NCI-H82 (cell line): ENCODE measurements at regions not wholly inside any gene's neighbourhood (a gene's known extent, or its start where the extent isn't known, plus 50 kb on each side); places are given as distances from the start of the nearest gene placed in this dataset.
A peak's percentile ranks its signal among the peaks of the same experiment; 100 is the strongest.

Experiments
- DNase-seq: peaks from one replicate; lab custom pipeline; 2025; lab: John Stamatoyannopoulos, UW

DNA sequence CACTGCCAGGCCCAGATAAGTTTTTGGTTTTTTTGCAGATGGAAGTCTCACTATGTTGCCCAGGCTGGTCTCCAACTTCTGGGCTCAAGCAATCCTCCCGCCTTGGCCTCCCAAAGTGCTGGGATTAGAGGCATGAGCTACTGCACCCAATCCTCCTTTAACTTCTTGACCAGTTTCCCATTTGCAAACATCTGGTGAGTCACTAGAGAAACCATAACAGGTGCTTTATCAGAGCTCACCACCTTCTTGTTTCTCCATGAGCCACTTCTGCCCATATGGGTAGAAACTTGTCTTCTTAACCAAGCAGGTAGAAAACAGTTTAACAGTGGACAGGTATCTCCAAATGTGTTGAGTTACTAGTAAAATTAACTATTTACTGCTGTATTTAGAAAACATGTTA is 128.4 kb upstream of the AP1S2 start:
- no peak for DNase-seq

DNA sequence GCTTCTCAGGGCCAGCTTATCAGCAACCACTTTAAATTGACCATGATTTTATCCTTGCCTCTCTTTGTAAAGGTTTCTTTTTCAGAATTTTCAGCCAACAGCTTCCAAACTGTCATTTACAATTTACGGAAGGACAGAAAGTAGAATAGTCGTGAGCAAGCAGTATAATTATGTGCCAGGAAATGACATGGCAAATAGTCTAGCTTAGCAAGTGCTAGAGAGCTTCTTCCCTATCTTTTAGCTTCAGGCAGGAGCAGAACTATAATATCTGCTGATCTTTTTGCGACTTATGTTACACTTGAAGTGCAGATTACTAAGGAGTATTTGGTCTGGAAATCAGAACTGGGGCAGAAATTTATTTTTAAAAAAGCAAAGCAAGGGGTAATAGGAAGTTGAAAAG is 123.0 kb upstream of the AP1S2 start:
- DNase-seq: no peak

DNA sequence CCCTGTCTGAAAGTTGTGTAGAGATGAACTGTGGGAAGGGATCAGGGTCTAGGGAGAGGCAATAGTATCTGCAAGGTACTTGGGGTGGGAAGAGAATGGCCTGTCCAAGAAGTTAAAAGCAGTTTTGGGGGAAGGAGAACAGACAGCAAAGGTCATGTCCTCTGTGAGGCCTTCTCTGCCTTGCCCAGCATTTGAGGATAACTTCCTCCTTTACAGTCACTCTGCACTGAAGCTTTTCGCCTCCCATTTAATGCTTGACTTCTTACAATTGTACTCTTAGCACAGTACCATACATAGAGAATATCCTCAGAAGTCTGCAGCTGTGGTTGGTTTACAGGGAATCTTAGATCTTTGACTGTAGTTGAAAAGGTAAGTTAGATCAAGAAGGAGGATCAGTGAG is 121.8 kb upstream of the AP1S2 start:
- DNase-seq: no peak

DNA sequence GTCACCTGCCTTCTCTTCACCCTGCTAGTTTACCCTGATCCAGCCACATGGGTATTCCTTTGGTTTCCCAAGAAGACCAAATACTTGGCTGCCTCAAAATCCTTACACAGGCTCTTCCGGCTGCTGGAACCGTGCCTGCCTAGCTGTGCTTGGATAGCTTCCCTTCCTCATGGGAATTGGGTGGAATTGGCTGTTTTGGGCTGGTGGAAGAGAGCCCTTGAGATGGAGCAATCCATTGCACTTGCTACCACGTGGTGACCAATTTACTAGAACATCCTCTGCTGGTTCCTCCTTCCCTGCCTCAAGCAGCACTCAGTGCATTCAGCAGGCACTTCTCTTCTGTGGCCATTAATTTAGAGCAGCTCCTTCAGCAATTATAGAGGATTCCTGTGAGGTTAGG is 119.3 kb upstream of the AP1S2 start:
- DNase-seq: no peak

DNA sequence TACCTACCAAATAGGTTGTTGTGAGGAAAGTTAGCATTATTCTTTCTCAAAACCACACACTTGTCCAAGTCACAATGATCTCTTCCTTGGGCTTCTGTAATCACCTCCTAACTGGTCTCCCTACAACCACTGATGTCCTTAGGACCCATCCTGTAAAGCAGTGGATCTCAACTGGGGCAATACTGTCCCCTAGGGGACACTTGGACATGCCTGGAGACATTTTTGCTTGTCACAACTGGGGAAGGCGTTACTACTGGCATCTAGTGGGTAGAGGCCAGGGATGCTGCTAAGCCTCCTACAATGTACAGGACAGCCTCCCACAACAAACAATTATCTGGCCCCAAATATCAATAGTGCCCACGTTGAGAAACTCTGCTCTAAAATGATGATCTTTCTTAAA is 118.7 kb upstream of the AP1S2 start:
- peak; percentile 51 for DNase-seq

DNA sequence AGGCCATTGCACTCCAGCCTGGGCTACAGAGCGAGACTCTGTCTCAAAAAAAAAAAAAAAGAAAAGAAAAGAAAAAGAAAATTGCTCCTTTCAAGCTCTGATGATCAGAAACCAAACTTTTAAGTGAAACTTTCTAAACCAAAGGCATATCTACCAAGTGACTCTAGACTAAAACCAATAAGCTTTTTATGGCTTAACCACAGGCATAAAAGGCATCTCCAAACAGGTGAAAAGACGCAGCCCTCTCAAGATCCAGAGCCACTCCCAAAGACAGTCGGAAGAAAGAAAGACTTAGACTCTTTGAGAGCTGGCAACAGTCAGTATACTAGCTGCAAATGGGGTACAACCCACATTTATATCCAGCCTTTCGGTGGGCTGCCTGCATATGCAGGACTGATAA is 117.1 kb upstream of the AP1S2 start:
- no peak for DNase-seq

DNA sequence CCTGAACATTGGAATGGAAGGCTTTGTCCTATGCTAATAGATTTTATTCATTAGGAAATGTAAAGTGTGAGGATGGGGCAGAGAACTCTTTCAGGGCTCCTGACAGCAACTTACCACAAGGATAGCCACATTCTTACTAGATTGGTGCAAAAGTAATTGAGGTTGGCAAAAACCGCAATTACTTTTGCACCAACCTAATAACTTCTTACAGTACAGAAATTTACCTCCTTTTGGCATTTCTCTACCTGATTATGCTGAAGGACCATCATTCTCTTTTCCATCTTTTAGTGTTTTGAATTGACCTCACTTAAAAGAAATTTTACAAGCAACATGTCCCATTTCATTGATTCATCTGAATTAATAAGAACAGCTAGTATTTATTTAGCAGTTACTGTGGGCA is 109.2 kb upstream of the AP1S2 start:
- no peak for DNase-seq

DNA sequence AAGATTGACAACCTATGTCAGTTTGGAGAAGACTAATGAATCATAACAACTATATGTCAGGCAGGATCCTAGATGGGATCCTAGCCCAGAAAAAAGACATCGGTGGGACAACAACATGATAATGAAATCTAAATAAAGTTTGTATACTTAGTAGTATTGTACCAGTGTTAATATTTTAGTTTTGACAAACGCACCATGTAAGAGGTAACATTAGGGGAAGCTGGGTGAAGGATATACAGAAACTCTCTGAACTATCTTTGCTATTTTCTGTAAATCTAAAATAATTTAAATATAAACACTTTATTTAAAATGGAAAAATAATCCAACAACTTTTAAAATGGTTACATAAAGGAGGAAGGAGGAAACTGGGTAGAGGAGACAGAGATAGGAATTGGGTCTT is 105.6 kb upstream of the AP1S2 start:
- no peak for DNase-seq

DNA sequence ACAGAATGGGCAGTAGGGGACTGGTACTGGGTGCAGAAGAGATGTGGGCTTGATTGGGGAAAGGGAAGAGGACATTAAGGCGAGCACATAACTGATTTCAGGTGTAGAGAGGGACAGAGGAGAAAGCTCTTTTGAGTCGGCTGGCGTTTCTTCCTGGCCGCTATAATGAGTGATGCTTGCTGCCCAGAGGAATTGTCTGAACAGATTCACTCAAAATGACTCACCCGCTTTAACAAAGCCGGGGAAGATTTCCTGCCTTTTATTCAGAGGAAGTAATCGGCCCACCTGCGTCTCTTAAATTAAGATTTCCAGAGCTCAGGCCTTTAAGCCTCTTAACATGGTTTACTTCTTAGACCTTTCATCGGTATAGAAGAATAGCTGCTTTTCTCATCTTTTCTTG is 102.1 kb upstream of the AP1S2 start:
- DNase-seq: peak; percentile 48

DNA sequence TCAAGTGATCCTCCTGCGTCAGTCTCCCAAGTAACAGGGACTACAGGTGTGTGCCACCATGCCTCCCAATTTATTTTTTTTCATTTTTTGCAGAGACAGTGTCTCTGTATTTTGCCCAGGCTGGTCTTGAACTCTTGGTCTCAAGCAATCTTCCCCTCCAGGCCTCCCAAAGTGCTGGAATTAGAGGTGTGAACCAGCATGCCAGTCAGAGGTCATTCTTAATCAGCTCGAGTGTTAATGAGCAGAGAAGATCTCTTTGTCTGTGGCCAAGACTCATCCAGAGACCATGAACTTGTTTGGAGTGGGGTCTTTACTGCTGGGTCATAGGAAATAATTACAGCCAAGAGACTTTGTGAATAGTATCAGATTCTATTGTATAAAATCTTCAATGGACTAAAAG is 99.2 kb upstream of the AP1S2 start:
- DNase-seq: no peak

DNA sequence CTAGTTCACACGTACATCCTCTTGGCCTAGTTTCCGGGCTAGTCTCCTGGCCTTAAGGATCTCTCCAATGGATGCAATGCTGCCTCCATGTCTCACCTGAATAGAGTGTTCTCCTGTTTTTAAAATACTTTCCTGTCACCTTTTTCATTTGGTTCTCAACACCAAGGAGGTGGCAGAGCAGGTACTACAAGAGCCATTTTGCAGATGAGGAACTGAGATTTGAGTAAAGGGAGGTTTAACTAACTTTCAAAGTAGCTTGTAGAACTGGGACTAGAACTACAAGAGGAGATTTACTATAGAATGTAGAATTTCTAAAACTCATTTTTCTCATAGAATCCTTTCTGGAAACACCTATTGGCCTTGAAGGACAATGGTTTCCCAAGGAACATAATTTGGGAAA is 97.6 kb upstream of the AP1S2 start:
- no peak for DNase-seq

DNA sequence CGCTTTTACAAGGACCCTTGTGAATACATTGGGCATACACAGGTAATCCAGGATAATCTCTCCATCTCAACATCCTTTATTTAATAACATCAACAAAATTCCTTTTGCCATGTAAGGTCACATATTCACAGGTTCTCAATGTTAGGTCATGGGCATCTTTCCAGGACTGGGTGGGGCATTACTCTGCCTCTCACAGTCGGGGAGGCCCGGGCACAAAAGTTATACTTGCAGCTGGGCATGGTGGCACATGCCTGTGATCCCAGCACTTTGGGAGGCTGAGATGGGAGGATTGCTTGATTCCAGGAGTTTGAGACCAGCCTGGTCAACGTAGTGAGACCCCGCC is 93.7 kb upstream of the AP1S2 start:
- DNase-seq: no peak

DNA sequence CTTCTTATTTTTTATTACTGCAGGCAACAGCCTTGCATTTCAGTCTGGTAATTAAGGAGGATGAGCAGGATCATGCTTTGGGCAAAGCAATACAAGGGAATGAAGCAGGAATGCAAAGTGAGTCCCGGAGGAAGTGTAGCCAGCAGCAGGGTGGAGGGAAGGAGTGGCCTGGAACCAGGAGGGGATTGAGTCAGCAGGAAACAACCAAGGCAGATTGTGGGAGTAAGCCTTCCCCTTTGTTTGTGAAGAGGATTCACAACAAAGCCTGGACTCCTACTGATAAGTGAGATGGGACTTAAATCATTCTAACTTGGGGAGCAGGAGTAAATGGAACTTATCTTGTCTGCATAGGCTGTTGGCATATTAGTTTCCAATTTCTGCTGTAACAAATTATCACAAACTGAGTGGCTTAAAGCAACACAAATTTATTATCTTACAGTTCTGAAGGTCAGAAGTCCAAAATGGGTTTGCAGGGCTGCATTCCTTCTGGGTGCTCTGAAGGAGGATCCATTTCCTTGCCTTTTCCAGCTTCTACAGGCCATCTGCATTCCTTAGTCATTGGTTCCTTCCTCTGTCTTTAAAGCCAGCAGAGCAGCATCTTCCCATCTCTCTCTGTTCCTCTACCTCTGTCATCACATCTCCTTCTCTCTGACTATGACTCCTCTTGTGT is 93.2 kb upstream of the AP1S2 start:
- no peak for DNase-seq

DNA sequence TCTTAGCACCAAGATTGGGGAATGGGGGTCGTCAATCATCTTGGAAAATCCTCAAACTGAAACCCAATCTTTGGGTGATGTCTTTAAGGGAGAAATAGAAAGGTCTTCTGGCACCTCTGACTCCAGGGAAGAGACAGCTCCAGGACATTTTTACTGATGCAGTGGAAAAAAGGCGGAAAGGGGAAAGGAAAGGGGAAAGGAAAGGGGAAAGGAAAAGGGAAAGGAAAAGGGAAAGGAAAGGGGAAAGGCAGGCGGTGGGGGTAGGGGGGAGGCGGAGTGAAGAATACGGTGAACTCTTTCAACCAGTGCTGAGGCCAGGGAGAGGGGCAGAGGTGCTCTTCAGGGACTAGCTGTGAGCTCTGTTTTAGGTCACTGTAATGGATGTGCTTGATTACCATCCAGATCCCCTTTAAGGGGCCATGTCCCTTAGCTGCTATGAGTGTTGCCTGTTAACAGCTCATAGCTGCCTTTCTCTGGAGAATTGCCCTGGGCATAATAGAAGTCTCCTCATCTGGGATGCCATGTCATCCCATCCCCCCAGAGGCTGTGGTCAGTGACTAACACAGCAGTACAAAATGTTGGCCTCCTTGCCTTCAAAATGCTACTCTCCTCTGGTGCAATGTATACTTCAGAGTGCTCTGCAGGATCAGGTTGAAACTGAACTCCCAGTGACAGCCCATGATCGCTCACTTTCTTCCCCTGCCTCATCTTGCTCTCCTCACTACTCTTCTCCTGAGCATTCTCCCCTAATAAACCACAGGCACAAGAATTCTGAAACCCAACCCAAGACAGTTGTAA is 92.4 kb upstream of the AP1S2 start:
- DNase-seq: no peak

DNA sequence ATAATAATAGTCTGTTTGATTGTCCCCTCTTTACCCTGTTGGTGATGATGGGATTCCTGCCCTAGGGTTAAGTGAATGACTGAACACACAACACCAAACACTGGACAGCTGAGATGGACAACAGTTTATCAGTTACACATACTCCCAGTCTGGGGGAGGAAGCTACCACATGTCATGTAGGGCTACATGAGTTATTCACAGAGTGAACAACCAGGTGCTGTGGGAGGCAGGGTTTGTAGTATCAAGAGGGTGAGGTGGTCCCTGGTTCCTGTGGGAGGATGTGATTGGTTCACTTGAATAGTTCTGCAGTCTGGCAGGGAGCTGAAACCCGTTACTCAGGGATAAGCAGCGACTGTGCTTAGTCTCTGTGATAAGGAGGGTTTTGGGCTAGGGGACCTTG is 88.8 kb upstream of the AP1S2 start:
- no peak for DNase-seq

DNA sequence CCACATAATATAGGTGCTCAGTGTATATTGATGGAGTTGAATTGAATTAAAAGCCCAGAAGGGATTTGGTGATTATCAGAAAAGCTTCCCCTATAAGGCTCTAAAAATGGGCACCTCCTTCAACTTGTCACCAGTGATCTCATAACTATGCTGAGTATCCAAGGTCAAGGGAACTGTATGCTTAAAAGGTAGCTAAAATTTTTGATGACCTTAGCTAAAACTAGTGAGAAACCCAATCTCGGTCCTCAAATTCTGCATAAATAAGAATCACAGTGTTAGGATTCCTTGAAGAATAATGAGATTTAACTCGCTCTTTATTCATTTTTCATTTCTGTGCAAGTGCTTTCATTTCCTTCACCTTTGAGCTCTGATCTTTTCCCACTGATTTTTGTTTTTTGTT is 87.7 kb upstream of the AP1S2 start:
- no peak for DNase-seq

DNA sequence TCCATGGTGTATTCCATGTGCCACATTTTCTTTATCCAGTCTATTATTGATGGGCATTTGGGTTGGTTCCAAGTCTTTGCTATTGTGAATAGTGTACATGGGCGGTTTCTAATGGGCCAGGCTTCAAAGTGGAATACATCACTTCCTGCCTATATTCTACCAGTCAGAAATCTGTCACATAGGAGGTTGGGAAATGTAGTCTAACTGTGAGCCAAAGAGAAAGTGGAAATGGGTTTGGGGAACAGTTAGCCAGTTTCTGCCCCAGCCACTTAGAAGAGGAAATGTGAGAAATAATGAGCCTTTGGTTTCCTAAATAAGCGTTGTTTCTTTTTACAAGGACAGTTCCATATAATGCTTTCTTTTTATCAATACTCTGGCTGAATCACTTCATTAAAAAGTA is 85.1 kb upstream of the AP1S2 start:
- no peak for DNase-seq

DNA sequence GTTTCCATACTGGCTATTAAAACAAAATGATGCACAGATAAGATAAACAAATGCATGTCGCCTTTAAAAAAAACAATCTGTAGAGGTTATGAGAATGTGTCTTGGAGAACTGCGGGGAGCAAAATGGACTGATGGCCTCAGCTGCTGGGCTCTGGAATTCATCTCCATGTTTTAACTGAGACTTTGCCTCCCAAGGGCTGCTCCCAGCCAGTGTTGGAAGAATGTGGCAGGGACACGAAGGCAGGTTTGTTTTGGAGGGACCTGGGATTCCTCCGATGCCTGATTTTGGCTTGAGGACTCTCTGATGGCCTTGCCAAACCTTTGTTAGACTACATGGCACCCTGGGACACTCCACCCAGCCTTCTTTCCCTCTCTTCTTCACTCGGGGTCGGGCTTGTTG is 83.5 kb upstream of the AP1S2 start:
- DNase-seq: no peak

DNA sequence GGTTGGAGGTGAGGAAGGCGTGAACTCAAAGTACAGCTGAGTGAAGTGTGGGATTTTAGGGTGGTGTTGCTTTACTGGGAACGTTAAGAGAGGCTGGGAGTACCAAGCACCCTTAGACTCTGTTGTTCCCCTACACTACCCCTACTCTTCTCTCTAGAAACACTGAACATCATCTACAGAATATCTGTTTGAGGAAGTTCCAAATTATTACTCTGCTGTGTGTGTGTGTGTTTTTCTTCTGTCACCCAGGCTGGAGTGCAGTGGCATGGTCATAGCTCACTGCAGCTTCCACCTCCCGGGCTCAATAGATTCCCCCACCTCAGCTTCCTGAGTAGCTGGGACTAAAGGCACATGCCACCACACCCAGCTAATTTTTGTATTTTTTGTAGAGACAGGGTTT is 76.7 kb upstream of the AP1S2 start:
- DNase-seq: no peak

DNA sequence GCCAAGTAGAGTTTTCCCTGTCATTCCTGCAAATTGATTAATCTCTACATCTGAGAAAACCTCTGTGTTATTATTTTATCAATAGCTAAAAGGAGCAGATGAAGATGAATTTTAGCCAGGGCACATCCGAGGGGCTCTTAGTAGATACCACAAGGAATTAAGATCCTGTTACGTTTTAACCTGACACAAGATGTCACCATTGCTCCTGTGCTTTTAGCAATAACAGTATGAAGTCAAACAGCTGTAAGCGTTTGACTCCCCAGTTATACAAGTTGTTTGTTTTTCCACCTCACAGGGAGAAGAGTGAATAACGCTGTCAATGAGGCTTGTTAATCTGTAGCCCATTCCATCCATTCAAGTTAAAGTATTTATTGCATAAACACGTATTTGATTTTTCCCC is 76.0 kb upstream of the AP1S2 start:
- peak; percentile 10 for DNase-seq

DNA sequence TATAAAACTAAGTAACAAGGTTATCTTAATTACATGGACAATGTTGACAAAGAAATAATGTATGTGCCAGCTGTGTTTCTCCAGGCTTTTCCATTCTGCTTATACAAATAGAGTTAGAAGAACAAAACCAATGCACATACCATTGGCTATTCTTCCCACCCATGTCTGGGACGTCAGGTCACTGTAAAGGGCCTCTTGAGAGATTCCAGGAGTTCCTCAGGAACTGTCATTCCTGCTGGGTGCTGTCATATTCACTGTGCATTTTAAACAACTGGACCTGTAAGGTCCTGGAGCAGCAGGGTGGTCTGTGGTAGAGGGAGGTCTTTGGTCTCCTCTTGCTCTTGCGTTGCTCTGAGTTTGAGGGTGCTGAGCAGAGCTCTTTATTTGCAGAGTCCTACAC is 74.6 kb upstream of the AP1S2 start:
- no peak for DNase-seq

DNA sequence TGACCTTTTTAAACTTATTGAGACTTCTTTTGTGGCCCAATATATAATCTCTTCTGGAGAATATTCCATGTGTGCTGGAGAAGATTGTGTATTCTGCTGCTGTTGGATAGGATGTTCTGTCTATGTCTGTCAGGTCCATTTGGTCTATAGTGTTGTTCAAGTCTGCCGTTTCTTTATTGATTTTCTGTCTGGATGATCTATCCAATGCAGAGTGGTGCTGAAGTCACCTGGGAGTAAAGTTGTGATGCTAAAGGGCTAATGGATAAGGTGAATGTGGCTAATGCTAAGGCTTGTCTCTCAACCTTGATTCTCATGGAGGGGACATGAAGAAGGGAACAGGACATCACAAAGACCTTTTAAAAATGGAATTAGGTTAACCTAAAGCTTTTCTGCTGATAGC is 72.0 kb upstream of the AP1S2 start:
- DNase-seq: no peak

DNA sequence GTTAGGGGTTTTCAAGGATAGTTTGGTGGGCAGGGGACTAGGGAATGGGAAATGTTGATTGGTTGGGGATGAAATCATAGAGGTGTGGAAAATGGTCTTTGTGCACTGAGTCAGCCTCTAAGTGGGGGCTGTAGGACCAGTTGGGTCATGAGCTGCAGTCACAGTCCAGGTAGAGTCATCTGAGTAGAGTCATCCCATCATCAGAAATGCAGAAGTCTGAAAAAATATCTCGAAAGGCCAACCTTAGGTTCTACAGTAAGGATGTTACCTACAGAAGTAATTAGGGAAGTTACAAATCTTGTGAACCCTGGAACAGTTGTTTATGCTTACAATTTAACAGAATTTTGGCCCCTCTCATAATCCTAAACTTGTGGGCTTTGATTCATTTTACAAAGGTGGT is 63.4 kb upstream of the AP1S2 start:
- DNase-seq: no peak

DNA sequence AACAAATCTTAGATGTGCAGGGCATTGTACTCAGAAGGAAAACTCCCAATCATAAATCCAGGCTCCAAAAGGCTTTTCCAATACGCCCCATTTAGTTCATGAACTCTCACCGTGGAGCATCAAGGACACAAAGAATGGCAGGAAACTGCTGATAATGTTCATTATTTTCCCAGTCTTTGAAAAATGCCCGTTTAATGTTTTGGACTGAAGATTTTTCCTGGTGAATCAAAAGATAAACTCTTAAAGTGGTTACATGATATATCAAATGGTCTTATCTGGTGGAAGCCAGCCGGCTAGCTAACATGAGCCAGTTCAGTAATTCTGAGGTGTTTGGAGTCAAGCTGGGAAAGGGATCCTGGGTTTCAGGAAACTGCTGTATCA is 62.1 kb upstream of the AP1S2 start:
- DNase-seq: no peak
